Endothelial cell of umbilical vein (primary cell): ENCODE measurements at regions not wholly inside any gene's neighbourhood (a gene's known extent, or its start where the extent isn't known, plus 50 kb on each side); places are given as distances from the start of the nearest gene placed in this dataset.

Experiments used
- BruUV-seq: library from RNA; stranded (reverse); fragments of 400-500 nt; replicated peaks from 2 replicates; lab custom pipeline; 2021; lab: Mats Ljungman, UMichigan
- CTCF ChIA-PET: fragments of 300-600, 350-600 bp; sonication (Branson Sonifier 250); formaldehyde crosslinking; loops from one replicate; lab custom pipeline; 2021; ENCODE audit warnings: antibody characterized with exemption, inconsistent platforms; lab: Charles Lee
- POLR2A ChIA-PET: fragments of 300-600, 350-600 bp; sonication (Branson Sonifier 250); formaldehyde crosslinking; loops from one replicate; lab custom pipeline; 2021; ENCODE audit warnings: antibody characterized with exemption, inconsistent platforms; lab: Charles Lee
- DNase-seq: peaks from one replicate; pipeline ENCODE4 v3.0.0-alpha.2; 2011; ENCODE audit warnings: low read depth, low spot score
- FAIRE-seq: peaks from 2 replicates; lab custom pipeline; 2011; peaks lifted over from hg19 to GRCh38; lab: Jason Lieb, UNC
- H2AFZ ChIP-seq: 2 replicates; pipeline ENCODE4 v1.6.0; 2012; ENCODE audit warnings: low read depth, low read length, control low read depth, inconsistent platforms
- H3K27ac ChIP-seq: 2 replicates; pipeline ENCODE4 v1.5.1; 2011; ENCODE audit warnings: low read depth, mild to moderate bottlenecking, control low read depth, low read length, moderate library complexity; ENCODE audit not compliant: insufficient read depth
- H3K27me3 ChIP-seq, 2 experiments: 2 replicates each; pipeline versions ENCODE4 v1.6.0 to v1.6.1; 2011; ENCODE audit warnings: low read length in 2 of 2, mixed read lengths in 1 of 2; ENCODE audit not compliant: control insufficient read depth in 2 of 2, insufficient read depth in 2 of 2
- H3K36me3 ChIP-seq, 2 experiments: 2 replicates in 1 of 2; 3 replicates in 1 of 2; pipeline ENCODE4 v1.5.1; 2011; ENCODE audit warnings: low read length in 2 of 2, mild to moderate bottlenecking in 1 of 2, moderate library complexity in 1 of 2; ENCODE audit not compliant: control insufficient read depth in 2 of 2, insufficient read depth in 2 of 2; ENCODE audit errors: extremely low read depth in 1 of 2
- H3K4me1 ChIP-seq: 3 replicates; pipeline ENCODE4 v1.5.1; 2011; ENCODE audit warnings: mild to moderate bottlenecking, low read length; ENCODE audit not compliant: control insufficient read depth, insufficient read depth; ENCODE audit errors: extremely low read depth
- H3K4me2 ChIP-seq: 2 replicates; pipeline ENCODE4 v1.6.1; 2011; ENCODE audit warnings: low read length, control low read depth, mixed read lengths; ENCODE audit not compliant: insufficient read depth
- H3K4me3 ChIP-seq, 3 experiments: fragments of 200-600 bp in 1 of 3; sonication (generic), shearing (Covaris generic) in 1 of 3; replicated peaks in 1 of 3; 2 replicates each; pipeline ENCODE4 v1.5.1; 2011 to 2016; ENCODE audit warnings: control low read depth in 3 of 3, low read length in 3 of 3, mild to moderate bottlenecking in 2 of 3, inconsistent platforms in 1 of 3, low read depth in 1 of 3, moderate library complexity in 1 of 3; ENCODE audit not compliant: insufficient read depth in 1 of 3
- H3K79me2 ChIP-seq: 2 replicates; pipeline ENCODE4 v1.6.0; 2012; ENCODE audit warnings: low read length, inconsistent platforms; ENCODE audit not compliant: control insufficient read depth, insufficient read depth
- H3K9ac ChIP-seq: replicated peaks from 2 replicates; pipeline ENCODE3; 2011; ENCODE audit warnings: low read length, control low read depth; ENCODE audit not compliant: insufficient read depth; ENCODE audit errors: extremely low read depth
- H3K9me1 ChIP-seq: replicated peaks from 3 replicates; pipeline ENCODE4 v1.6.0; 2011; ENCODE audit warnings: mild to moderate bottlenecking, low read length; ENCODE audit not compliant: control insufficient read depth, insufficient read depth; ENCODE audit errors: extremely low read depth
- H3K9me3 ChIP-seq: replicated peaks from 2 replicates; pipeline ENCODE4 v1.5.1; 2012; ENCODE audit warnings: low read length, inconsistent platforms; ENCODE audit not compliant: control insufficient read depth, insufficient read depth
- H4K20me1 ChIP-seq: replicated peaks from 2 replicates; pipeline ENCODE3; 2011; ENCODE audit warnings: mild to moderate bottlenecking, low read length; ENCODE audit not compliant: control insufficient read depth, insufficient read depth; ENCODE audit errors: extremely low read depth
- CTCF ChIP-seq, 2 donors: IDR thresholded peaks; 1 replicate in 1 of 2; 2 replicates in 1 of 2; pipeline ENCODE4 v1.5.1; 2011; ENCODE audit warnings: low read length in 2 of 2, mild to moderate bottlenecking in 2 of 2, moderate library complexity in 2 of 2, control low read depth in 1 of 2, inconsistent platforms in 1 of 2, low read depth in 1 of 2; ENCODE audit not compliant: insufficient read depth in 1 of 2; ENCODE audit errors: extremely low read depth in 1 of 2
- EZH2 ChIP-seq: IDR thresholded peaks from 2 replicates; pipeline ENCODE4 v1.6.1; 2012; ENCODE audit warnings: borderline replicate concordance, low read depth, mild to moderate bottlenecking, moderate library complexity, low read length, inconsistent platforms; ENCODE audit not compliant: severe bottlenecking
- FOS ChIP-seq: IDR thresholded peaks from 2 replicates; pipeline ENCODE4 v1.6.1; 2011; ENCODE audit warnings: mild to moderate bottlenecking, low read length, moderate library complexity, borderline replicate concordance; ENCODE audit not compliant: insufficient read depth
- GATA2 ChIP-seq: IDR thresholded peaks from 2 replicates; pipeline ENCODE4 v1.7.0; 2011; ENCODE audit warnings: low read depth, mild to moderate bottlenecking, moderate library complexity, mixed read lengths, low read length; ENCODE audit not compliant: insufficient read length, insufficient read depth
- JUN ChIP-seq: IDR thresholded peaks from 2 replicates; pipeline ENCODE4 v1.6.1; 2011; ENCODE audit warnings: borderline replicate concordance, low read depth; ENCODE audit not compliant: insufficient read length, insufficient read depth
- MYC ChIP-seq: IDR thresholded peaks from one replicate; pipeline ENCODE4 v1.6.1; 2011; ENCODE audit warnings: mild to moderate bottlenecking, low read depth, low read length
- POLR2A ChIP-seq: IDR thresholded peaks from 2 replicates; pipeline ENCODE4 v1.6.1; 2012; ENCODE audit warnings: low read depth, mild to moderate bottlenecking, control low read depth, low read length
- POLR2AphosphoS5 ChIP-seq: IDR thresholded peaks from 2 replicates; pipeline ENCODE4 v1.6.1; 2012; ENCODE audit warnings: low read depth, mild to moderate bottlenecking, control low read depth, low read length, moderate library complexity; ENCODE audit not compliant: insufficient read depth
- dilution Hi-C: fragments of 300-500 bp; cut with MboI; formaldehyde crosslinking; loops from one replicate; pipeline ENCODE4 v1.15.0; 2019; ENCODE audit warnings: low sequenced_read_pairs; ENCODE audit not compliant: extremely low pct_ligation_motif_present
- intact Hi-C: fragments of 100-400 bp; cut with micrococcal nuclease; formaldehyde crosslinking; loops from one replicate; pipeline ENCODE4 v1.10.0; 2022
- TF ChIP-seq, protein P1 (sequence below): IDR thresholded peaks from 2 replicates; pipeline ENCODE4 v1.6.1; 2011; ENCODE audit not compliant: insufficient read depth, insufficient read length

GRCh38 chr5:145117285-145117684 lies 717.9 kb downstream of the PRELID2 start:
- Histone ChIP-seq H3K4me3 (no peak overlapping the region), H3K27ac (no peak overlapping the region), H3K36me3 (no peaks in the 10 kb centered on the region), H3K9me3 (no peaks in the 10 kb centered on the region), H3K79me2 (no peaks in the 10 kb centered on the region), H3K27me3 (no peaks in the 10 kb centered on the region), H3K9ac (no peak overlapping the region), H2AFZ (no peak overlapping the region), H4K20me1 (no peaks in the 10 kb centered on the region), H3K4me2 (no peak overlapping the region), H3K4me1 (no peaks in the 10 kb centered on the region), H3K9me1 (no peaks in the 10 kb centered on the region)
- dilution Hi-C loops: no loop called here
- ChIA-PET CTCF (no interaction called here), POLR2A (no interaction called here)
- DNase-seq: no peak
- TF ChIP-seq EZH2: no peak
- TF ChIP-seq GATA2: no peak
- no peak for TF ChIP-seq CTCF (IDR thresholded peaks at IDR 0.05; ENCODE audit: extremely low read depth in 1 of 2, insufficient read depth in 1 of 2, low read depth in 1 of 2, low read length in 2 of 2)
- TF ChIP-seq POLR2AphosphoS5: no peak
- TF ChIP-seq POLR2A: no peak
- TF ChIP-seq, protein P1, sequence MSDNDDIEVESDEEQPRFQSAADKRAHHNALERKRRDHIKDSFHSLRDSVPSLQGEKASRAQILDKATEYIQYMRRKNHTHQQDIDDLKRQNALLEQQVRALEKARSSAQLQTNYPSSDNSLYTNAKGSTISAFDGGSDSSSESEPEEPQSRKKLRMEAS: no peak
- TF ChIP-seq JUN: no peak
- no peak for TF ChIP-seq FOS
- TF ChIP-seq MYC: no peak
- FAIRE-seq: no peak
- BruUV-seq: no TSS peak
- intact Hi-C loops: no loop called here
